ENCODE measurements at regions not wholly inside any gene's neighbourhood (a gene's known extent, or its start where the extent isn't known, plus 50 kb on each side); places are given as distances from the start of the nearest gene placed in this dataset.

- DNase-seq = no peak
Observed at GRCh38 chr11:19512618-19513017, 200.0 kb upstream of the NAV2 start.

- DNase-seq = no peak
Observed at GRCh38 chr11:19511413-19512183, 201.0 kb upstream of the NAV2 start.

GRCh38 chr11:19511066-19511412 is 201.6 kb upstream of the NAV2 start:
- no peak for DNase-seq

GRCh38 chr11:19510468-19510867 is 202.2 kb upstream of the NAV2 start:
- no peak for DNase-seq

- no peak for DNase-seq
Observed at GRCh38 chr11:19509215-19509614, 203.4 kb upstream of the NAV2 start.

- no peak for DNase-seq
Observed at GRCh38 chr11:19508165-19508564, 204.5 kb upstream of the NAV2 start.

GRCh38 chr11:19506816-19507486 is 205.7 kb upstream of the NAV2 start:
- no peak for DNase-seq

- no peak for DNase-seq
Observed at GRCh38 chr11:19502691-19503253, 209.9 kb upstream of the NAV2 start.

- no peak for DNase-seq
Observed at GRCh38 chr11:19501631-19502030, 211.0 kb upstream of the NAV2 start.

- DNase-seq = no peak
Observed at GRCh38 chr11:19499999-19500398, 212.6 kb upstream of the NAV2 start.

- DNase-seq = no peak
Observed at GRCh38 chr11:19499026-19499669, 213.5 kb upstream of the NAV2 start.

- DNase-seq = no peak
Observed at GRCh38 chr11:19493446-19494213, 219.0 kb upstream of the NAV2 start.

GRCh38 chr11:19482319-19483100 is 230.1 kb upstream of the NAV2 start:
- no peak for DNase-seq

GRCh38 chr11:19480540-19480939 is 232.1 kb upstream of the NAV2 start:
- DNase-seq = no peak

- DNase-seq = no peak
Observed at GRCh38 chr11:19478891-19479290, 233.7 kb upstream of the NAV2 start.

GRCh38 chr11:19474954-19475721 is 234.4 kb upstream of the E2F8 start:
- no peak for DNase-seq

- DNase-seq = no peak
Observed at GRCh38 chr11:19474211-19474610, 233.5 kb upstream of the E2F8 start.

GRCh38 chr11:19472679-19473078 is 231.9 kb upstream of the E2F8 start:
- DNase-seq = no peak

- DNase-seq = no peak
Observed at GRCh38 chr11:19467904-19468303, 227.2 kb upstream of the E2F8 start.

GRCh38 chr11:19466314-19466713 is 225.6 kb upstream of the E2F8 start:
- no peak for DNase-seq

- DNase-seq = no peak
Observed at GRCh38 chr11:19463976-19464375, 223.2 kb upstream of the E2F8 start.
